Activated CD8-positive, alpha-beta T cell treated with anti-CD3 and anti-CD28 coated beads for 36 hours (primary cell): ENCODE measurements at regions not wholly inside any gene's neighbourhood (a gene's known extent, or its start where the extent isn't known, plus 50 kb on each side); places are given as distances from the start of the nearest gene placed in this dataset.
A peak's percentile ranks its signal among the peaks of the same experiment; 100 is the strongest.

Experiments
- ATAC-seq: fragments of 200-7000 bp; cut with Tn5 transposase; one replicate; pipeline ENCODE4 v1.10.0; 2021; ENCODE audit warnings: mild to moderate bottlenecking, moderate library complexity
- CTCF ChIA-PET: fragments of 350-600 bp; sonication (Branson Sonifier 250); formaldehyde crosslinking; loops from one replicate; lab custom pipeline; 2021; ENCODE audit warnings: antibody characterized with exemption; lab: Charles Lee
- POLR2A ChIA-PET: fragments of 350-600 bp; sonication (Branson Sonifier 250); formaldehyde crosslinking; loops from one replicate; lab custom pipeline; 2021; ENCODE audit warnings: antibody characterized with exemption; lab: Charles Lee
- DNase-seq: peaks from one replicate; pipeline ENCODE4 v3.0.0-alpha.2; 2020
- H3K27ac Mint-ChIP-seq: one replicate; pipeline ENCODE4 v1.8.0; 2021; ENCODE audit warnings: mild to moderate bottlenecking, mixed read lengths
- H3K27me3 Mint-ChIP-seq: one replicate; pipeline ENCODE4 v1.8.0; 2021; ENCODE audit warnings: mixed read lengths
- H3K36me3 Mint-ChIP-seq: one replicate; pipeline ENCODE4 v1.8.0; 2021; ENCODE audit warnings: low read depth, mixed read lengths
- H3K4me1 Mint-ChIP-seq: one replicate; pipeline ENCODE4 v1.8.0; 2021; ENCODE audit warnings: low read depth, mixed read lengths
- H3K4me3 Mint-ChIP-seq: one replicate; pipeline ENCODE4 v1.8.0; 2021; ENCODE audit warnings: mild to moderate bottlenecking, moderate library complexity, mixed read lengths
- H3K9me3 Mint-ChIP-seq: one replicate; pipeline ENCODE4 v1.8.0; 2021; ENCODE audit warnings: mixed read lengths
- CTCF ChIP-seq: fragments of 200-600 bp; IDR thresholded peaks from one replicate; pipeline ENCODE4 v1.8.0; 2022; ENCODE audit warnings: antibody characterized with exemption, mild to moderate bottlenecking
- intact Hi-C: fragments of 100-400 bp; cut with micrococcal nuclease; formaldehyde crosslinking; loops from one replicate; pipeline ENCODE4 v1.10.0; 2022

GRCh38 chr16:85412911-85413520 lies 200.1 kb upstream of the GSE1 start:
- Mint-ChIP-seq H3K27ac (no peak overlapping the region), H3K27me3 (no peaks in the 10 kb centered on the region), H3K4me3 (no peak overlapping the region), H3K4me1 (peaks cover 10% of the 10 kb centered on the region), H3K9me3 (peaks cover 11% of the 10 kb centered on the region), H3K36me3 (no peaks in the 10 kb centered on the region)
- ATAC-seq (no peak), DNase-seq (no peak)
- TF ChIP-seq CTCF: no peak
- POLR2A ChIA-PET: interaction anchor here (2.3 kb wide), 1 partner anchor 11 kb away, joined by 6 read pairs; no protein-coding TSS in a partner anchor
- CTCF ChIA-PET: interaction anchor here (1.3 kb wide), 3 partner anchors 18 to 198 kb away, joined by 3 to 4 read pairs (median 3); no protein-coding TSS in a partner anchor
- intact Hi-C loops: no loop called here

GRCh38 chr16:85413691-85414663 lies 199.1 kb upstream of the GSE1 start:
- intact Hi-C loops: no loop called here
- Mint-ChIP-seq H3K27me3 (no peaks in the 10 kb centered on the region), H3K9me3 (peaks cover 11% of the 10 kb centered on the region), H3K4me1 (peaks cover 10% of the 10 kb centered on the region), H3K27ac (no peak overlapping the region), H3K4me3 (no peak overlapping the region), H3K36me3 (no peaks in the 10 kb centered on the region)
- ChIA-PET CTCF (interaction anchor here (0.7 to 1.3 kb wide), 5 partner anchors 19 to 217 kb away, joined by 3 to 4 read pairs (median 3); no protein-coding TSS in a partner anchor), POLR2A (interaction anchor here (0.7 to 2.3 kb wide), 2 partner anchors 12 to 303 kb away, joined by 3 to 6 read pairs; no protein-coding TSS in a partner anchor)
- TF ChIP-seq CTCF: no peak
- peak; percentile 14 for ATAC-seq
- DNase-seq: peak; percentile 38

DNA sequence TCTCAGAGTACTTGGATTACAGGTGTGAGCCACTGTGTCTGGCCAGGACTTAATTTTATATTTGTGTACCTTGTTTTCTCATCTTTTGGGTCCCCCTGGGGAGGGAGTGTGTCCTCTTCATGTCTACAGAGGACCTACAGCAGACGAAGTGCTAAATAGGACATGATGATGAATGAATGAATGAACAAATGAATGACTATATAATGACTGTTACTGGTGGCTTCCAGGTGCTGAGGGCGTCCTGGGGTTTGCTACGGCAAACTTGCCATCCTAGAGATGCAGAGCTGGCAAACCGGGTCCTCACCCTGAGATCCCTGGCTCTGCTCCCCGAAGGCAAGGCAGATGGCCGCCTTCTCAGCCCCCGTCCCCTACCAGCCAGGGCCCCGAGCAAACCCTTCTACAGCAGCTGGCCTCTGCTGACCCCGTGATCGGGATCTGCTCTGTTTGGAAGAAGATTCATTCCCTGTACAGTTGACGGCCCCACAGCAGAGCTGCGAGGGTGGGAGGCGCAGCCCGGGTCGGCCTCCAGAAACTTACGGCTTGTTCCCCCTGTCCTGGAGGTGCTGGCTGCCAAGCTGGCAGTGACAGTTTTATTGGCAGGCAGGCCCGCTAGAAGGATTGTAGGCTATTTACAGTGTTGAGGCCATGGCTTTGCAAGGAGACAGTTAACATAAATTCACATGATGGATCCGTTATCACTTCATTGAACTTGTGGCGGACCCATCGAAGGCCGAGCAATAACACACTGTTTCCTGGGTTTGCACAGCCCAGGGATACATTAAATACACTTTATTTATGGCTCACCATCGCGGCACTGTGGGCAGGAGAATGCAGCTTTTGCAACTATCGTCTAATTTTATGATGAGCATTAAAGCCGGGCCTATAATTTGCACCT lies 197.7 kb upstream of the GSE1 start:
- DNase-seq (peak; percentile 1), ATAC-seq (no peak)
- peaks cover 11% of the 10 kb centered on the region for H3K9me3 Mint-ChIP-seq
- H3K27me3 Mint-ChIP-seq: no peaks in the 10 kb centered on the region
- ChIA-PET POLR2A (interaction anchor here (0.7 to 2.3 kb wide), 3 partner anchors 13 to 482 kb away, joined by 3 to 6 read pairs (median 4); no protein-coding TSS in a partner anchor), CTCF (interaction anchor here (0.6 to 2.1 kb wide), 18 partner anchors 10 to 297 kb away, joined by 3 to 23 read pairs (median 4); no protein-coding TSS in a partner anchor)
- no peak overlapping the region for H3K27ac Mint-ChIP-seq
- peaks cover 10% of the 10 kb centered on the region for H3K4me1 Mint-ChIP-seq
- no peak for TF ChIP-seq CTCF
- intact Hi-C loops: no loop called here
- no peaks in the 10 kb centered on the region for H3K36me3 Mint-ChIP-seq
- no peak overlapping the region for H3K4me3 Mint-ChIP-seq

DNA sequence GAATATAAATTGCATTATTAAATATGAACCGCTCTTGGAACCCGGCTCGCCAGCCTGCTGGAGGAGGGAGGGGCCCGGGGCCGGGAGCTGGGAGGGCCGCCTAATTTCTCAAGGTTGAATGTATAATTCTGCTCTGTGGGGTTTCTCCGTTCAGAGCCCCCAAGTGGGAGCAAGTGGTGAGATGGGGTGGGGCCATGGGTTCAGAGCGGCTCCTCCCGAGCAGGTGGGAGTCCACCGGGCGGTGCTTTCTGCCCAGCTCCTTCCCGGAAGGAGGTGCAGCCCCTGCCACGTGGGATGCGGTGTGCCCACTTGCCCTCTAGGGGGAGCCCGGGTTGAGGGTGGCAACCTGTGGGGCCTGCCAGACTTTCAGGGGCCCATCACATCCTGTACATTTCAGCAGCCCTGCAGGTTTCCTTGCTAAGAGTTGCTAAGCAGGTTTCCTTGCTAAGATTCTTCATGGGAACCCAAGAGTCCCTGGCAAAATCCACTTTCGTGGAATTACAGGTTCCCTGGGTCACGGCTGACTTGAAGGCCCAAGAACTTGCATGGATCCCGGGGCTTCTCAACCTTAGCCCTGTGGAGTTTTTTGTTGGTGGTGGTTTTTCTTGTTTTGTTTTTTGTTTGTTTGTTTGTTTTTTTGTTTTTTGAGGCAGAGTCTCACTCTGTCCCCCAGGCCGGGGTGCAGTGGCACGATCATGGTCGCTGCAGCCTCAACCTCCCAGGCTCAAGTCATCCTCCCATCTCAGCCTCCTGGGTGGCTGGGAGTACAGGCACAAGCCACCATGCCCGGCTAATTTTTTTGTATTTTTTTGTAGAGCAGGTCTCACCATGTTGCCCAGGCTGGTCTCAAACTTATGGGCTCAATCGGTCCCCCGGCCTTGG lies 196.7 kb upstream of the GSE1 start:
- TF ChIP-seq CTCF: peak; percentile 65
- no peak overlapping the region for H3K27ac Mint-ChIP-seq
- H3K4me3 Mint-ChIP-seq: no peak overlapping the region
- no peaks in the 10 kb centered on the region for H3K27me3 Mint-ChIP-seq
- no peaks in the 10 kb centered on the region for H3K36me3 Mint-ChIP-seq
- ATAC-seq: peak; percentile 87
- H3K9me3 Mint-ChIP-seq: peaks cover 11% of the 10 kb centered on the region
- ChIA-PET CTCF (interaction anchor here (0.6 to 2.1 kb wide), 19 partner anchors 9 to 296 kb away, joined by 3 to 23 read pairs (median 3); no protein-coding TSS in a partner anchor), POLR2A (interaction anchor here (0.7 to 1.3 kb wide), 2 partner anchors 194 to 481 kb away, joined by 3 to 4 read pairs; no protein-coding TSS in a partner anchor)
- peak; percentile 86 for DNase-seq
- intact Hi-C loops: no loop called here
- H3K4me1 Mint-ChIP-seq: peaks cover 12% of the 10 kb centered on the region
